ENCODE measurements at regions not wholly inside any gene's neighbourhood (a gene's known extent, or its start where the extent isn't known, plus 50 kb on each side); places are given as distances from the start of the nearest gene placed in this dataset.

GRCh38 chr20:63083831-63084562 lies 77.2 kb upstream of the BHLHE23 start:
- no peak for DNase-seq

- no peak for DNase-seq
These were observed 76.4 kb upstream of the BHLHE23 start for GRCh38 chr20:63082939-63083735.

- no peak for DNase-seq
These were observed 75.7 kb upstream of the BHLHE23 start for GRCh38 chr20:63082308-63082938.

- DNase-seq, result no peak
These were observed 75.1 kb upstream of the BHLHE23 start for GRCh38 chr20:63081831-63082230.

- no peak for DNase-seq
These were observed 74.6 kb upstream of the BHLHE23 start for GRCh38 chr20:63081351-63081750.

GRCh38 chr20:63080811-63081210 lies 74.0 kb upstream of the BHLHE23 start:
- no peak for DNase-seq

- no peak for DNase-seq
These were observed 73.6 kb upstream of the BHLHE23 start for GRCh38 chr20:63080411-63080810.

GRCh38 chr20:63079971-63080370 lies 73.2 kb upstream of the BHLHE23 start:
- no peak for DNase-seq

GRCh38 chr20:63077705-63078104 lies 70.9 kb upstream of the BHLHE23 start:
- no peak for DNase-seq

- no peak for DNase-seq
These were observed 69.7 kb upstream of the BHLHE23 start for GRCh38 chr20:63076421-63076820.

- no peak for DNase-seq
These were observed 67.9 kb upstream of the BHLHE23 start for GRCh38 chr20:63074631-63075030.

- DNase-seq, result no peak
These were observed 67.4 kb upstream of the BHLHE23 start for GRCh38 chr20:63074182-63074581.

- DNase-seq, result no peak
These were observed 66.9 kb upstream of the BHLHE23 start for GRCh38 chr20:63073738-63074065.

- no peak for DNase-seq
These were observed 66.4 kb upstream of the BHLHE23 start for GRCh38 chr20:63072991-63073737.

GRCh38 chr20:63072231-63072791 lies 65.5 kb upstream of the BHLHE23 start:
- DNase-seq, result no peak

- peak; percentile 83 for DNase-seq
These were observed 64.9 kb upstream of the BHLHE23 start for GRCh38 chr20:63071541-63072181.

GRCh38 chr20:63070771-63071540 lies 64.2 kb upstream of the BHLHE23 start:
- DNase-seq, result no peak

- DNase-seq, result no peak
These were observed 63.5 kb upstream of the BHLHE23 start for GRCh38 chr20:63070301-63070625.

- no peak for DNase-seq
These were observed 62.1 kb upstream of the BHLHE23 start for GRCh38 chr20:63068711-63069367.

GRCh38 chr20:63067721-63068560 lies 61.2 kb upstream of the BHLHE23 start:
- DNase-seq, result no peak

Measured in NCI-H2171 (cell line).